Cardiac muscle cell (in vitro differentiated cells and primary cell): ENCODE measurements at regions not wholly inside any gene's neighbourhood (a gene's known extent, or its start where the extent isn't known, plus 50 kb on each side); places are given as distances from the start of the nearest gene placed in this dataset.

ENCODE experiments used
- DNase-seq, 2 donors: peaks; one replicate each; pipeline versions ENCODE4 v3.0.0 to v3.0.0-alpha.2; 2010 to 2017; ENCODE audit warnings: low read depth in 1 of 2, low spot score in 1 of 2
- H3K27ac ChIP-seq: fragments of 200-600 bp; sonication (generic); 2 replicates; pipeline ENCODE4 v1.5.1; 2016
- H3K27me3 ChIP-seq: fragments of 200-600 bp; sonication (generic); 2 replicates; pipeline ENCODE4 v1.6.0; 2016; ENCODE audit warnings: control low read depth
- H3K36me3 ChIP-seq: fragments of 200-600 bp; sonication (generic); 2 replicates; pipeline ENCODE4 v1.5.1; 2016; ENCODE audit warnings: control low read depth
- H3K4me1 ChIP-seq: fragments of 200-600 bp; sonication (generic); 2 replicates; pipeline ENCODE4 v1.8.1; 2017; ENCODE audit warnings: low read depth, mild to moderate bottlenecking, mixed run types
- H3K4me3 ChIP-seq: fragments of 200-600 bp; sonication (generic); 2 replicates; pipeline ENCODE4 v1.5.1; 2016; ENCODE audit warnings: mild to moderate bottlenecking
- H3K9me3 ChIP-seq: fragments of 200-600 bp; sonication (generic); 2 replicates; pipeline ENCODE4 v1.5.1; 2017; ENCODE audit warnings: low read depth, mild to moderate bottlenecking, control low read depth
- CTCF ChIP-seq: IDR thresholded peaks from 2 replicates; pipeline ENCODE4 v1.5.1; 2012; ENCODE audit warnings: low read depth, mild to moderate bottlenecking, low read length

GRCh38 chr4:16450724-16451123, 224.5 kb upstream of the TAPT1 start:
- TF ChIP-seq CTCF: peak; percentile 30
- H3K4me3 ChIP-seq: no peak overlapping the region
- peak in 1 of 2 donors; percentile 19 for DNase-seq
- H3K36me3 ChIP-seq: no peaks in the 10 kb centered on the region
- peaks cover 4% of the 10 kb centered on the region for H3K27me3 ChIP-seq
- H3K27ac ChIP-seq: no peak overlapping the region
- no peaks in the 10 kb centered on the region for H3K4me1 ChIP-seq
- no peaks in the 10 kb centered on the region for H3K9me3 ChIP-seq

- Histone ChIP-seq H3K4me1 (no peaks in the 10 kb centered on the region), H3K36me3 (no peaks in the 10 kb centered on the region), H3K9me3 (no peaks in the 10 kb centered on the region), H3K27ac (no peak overlapping the region), H3K27me3 (peaks cover 4% of the 10 kb centered on the region), H3K4me3 (no peak overlapping the region)
- no peak for DNase-seq
- no peak for TF ChIP-seq CTCF
These were observed 223.8 kb upstream of the TAPT1 start for GRCh38 chr4:16450031-16450430.

GRCh38 chr4:16449406-16449805, 223.1 kb upstream of the TAPT1 start:
- TF ChIP-seq CTCF: no peak
- Histone ChIP-seq H3K27me3 (peaks cover 4% of the 10 kb centered on the region), H3K4me1 (no peaks in the 10 kb centered on the region), H3K27ac (no peak overlapping the region), H3K9me3 (no peaks in the 10 kb centered on the region), H3K36me3 (no peaks in the 10 kb centered on the region), H3K4me3 (no peak overlapping the region)
- no peak for DNase-seq

GRCh38 chr4:16448241-16448840, 222.1 kb upstream of the TAPT1 start:
- Histone ChIP-seq H3K9me3 (no peaks in the 10 kb centered on the region), H3K27ac (no peak overlapping the region), H3K27me3 (peaks cover 4% of the 10 kb centered on the region), H3K4me3 (no peak overlapping the region), H3K4me1 (no peaks in the 10 kb centered on the region), H3K36me3 (no peaks in the 10 kb centered on the region)
- TF ChIP-seq CTCF: no peak
- no peak for DNase-seq

GRCh38 chr4:16443504-16444088, 217.3 kb upstream of the TAPT1 start:
- Histone ChIP-seq H3K36me3 (no peaks in the 10 kb centered on the region), H3K27ac (no peak overlapping the region), H3K27me3 (peaks cover 4% of the 10 kb centered on the region), H3K4me1 (no peaks in the 10 kb centered on the region), H3K9me3 (no peaks in the 10 kb centered on the region), H3K4me3 (no peak overlapping the region)
- DNase-seq: peak; percentile 46 to 60
- peak; percentile 69 for TF ChIP-seq CTCF
